ENCODE measurements at regions not wholly inside any gene's neighbourhood (a gene's known extent, or its start where the extent isn't known, plus 50 kb on each side); places are given as distances from the start of the nearest gene placed in this dataset.

GRCh38 chr14:55500219-55500701 lies 59.8 kb upstream of the TBPL2 start:
- no peak overlapping the region for H3K27ac ChIP-seq
- no peak for TF ChIP-seq ZFX (IDR thresholded peaks at IDR 0.05)
- TF ChIP-seq CTCF (conservative IDR thresholded peaks at IDR 0.05): no peak

GRCh38 chr14:55500708-55501107 lies 60.3 kb upstream of the TBPL2 start:
- TF ChIP-seq ZFX (IDR thresholded peaks at IDR 0.05): no peak
- no peak for TF ChIP-seq CTCF (conservative IDR thresholded peaks at IDR 0.05)
- H3K27ac ChIP-seq: no peak overlapping the region

GRCh38 chr14:55502746-55503284 lies 62.4 kb upstream of the TBPL2 start:
- no peak for TF ChIP-seq CTCF (conservative IDR thresholded peaks at IDR 0.05)
- no peak for TF ChIP-seq ZFX (IDR thresholded peaks at IDR 0.05)
- no peak overlapping the region for H3K27ac ChIP-seq

GRCh38 chr14:55505846-55506245 lies 65.4 kb upstream of the TBPL2 start:
- TF ChIP-seq ZFX (IDR thresholded peaks at IDR 0.05) (no peak), CTCF (conservative IDR thresholded peaks at IDR 0.05) (no peak)

GRCh38 chr14:55508676-55509075 lies 68.3 kb upstream of the TBPL2 start:
- TF ChIP-seq ZFX (IDR thresholded peaks at IDR 0.05): no peak
- TF ChIP-seq CTCF (conservative IDR thresholded peaks at IDR 0.05): no peak
- H3K27ac ChIP-seq: no peak overlapping the region

More at GRCh38 chr14:55505846-55506245, 65.4 kb upstream of the TBPL2 start:
- H3K27ac ChIP-seq: no peak overlapping the region

GRCh38 chr14:55512421-55512820 lies 67.6 kb upstream of the KTN1 start:
- H3K27ac ChIP-seq: no peak overlapping the region
- TF ChIP-seq CTCF (conservative IDR thresholded peaks at IDR 0.05) (no peak), ZFX (IDR thresholded peaks at IDR 0.05) (no peak)

- H3K27ac ChIP-seq: no peak overlapping the region
- TF ChIP-seq ZFX (IDR thresholded peaks at IDR 0.05): no peak
Observed at GRCh38 chr14:55513491-55513890, 66.5 kb upstream of the KTN1 start.

- TF ChIP-seq ZFX (IDR thresholded peaks at IDR 0.05): no peak
- no peak for TF ChIP-seq CTCF (conservative IDR thresholded peaks at IDR 0.05)
Observed at GRCh38 chr14:55514819-55515490, 65.1 kb upstream of the KTN1 start.

More at GRCh38 chr14:55514819-55515490, 65.1 kb upstream of the KTN1 start:
- H3K27ac ChIP-seq: no peak overlapping the region
